SK-N-SH (cell line): ENCODE measurements at regions not wholly inside any gene's neighbourhood (a gene's known extent, or its start where the extent isn't known, plus 50 kb on each side); places are given as distances from the start of the nearest gene placed in this dataset.

Experiments used
- CHD2 ChIP-seq: fragments of 150-350 bp; IDR thresholded peaks from 2 replicates; pipeline ENCODE4 v1.6.1; 2018; ENCODE audit warnings: low read length; ENCODE audit not compliant: partially characterized antibody
- CTCF ChIP-seq: fragments of 200-600 bp; sonication (generic); IDR thresholded peaks from 2 replicates; pipeline ENCODE4 v1.6.1; 2017; ENCODE audit warnings: antibody characterized with exemption, mild to moderate bottlenecking, moderate library complexity
- GABPA ChIP-seq: IDR thresholded peaks from 2 replicates; pipeline ENCODE4 v1.4.0; 2012; ENCODE audit warnings: low read depth, mild to moderate bottlenecking
- MAX ChIP-seq: IDR thresholded peaks from 2 replicates; pipeline ENCODE4 v1.4.0; 2012; ENCODE audit warnings: low read depth
- MEF2A ChIP-seq: IDR thresholded peaks from 2 replicates; pipeline ENCODE4 v1.4.0; 2012; ENCODE audit warnings: low read depth, borderline replicate concordance
- PBX3 ChIP-seq: IDR thresholded peaks from 2 replicates; pipeline ENCODE4; 2012
- POLR2AphosphoS5 ChIP-seq: IDR thresholded peaks from 2 replicates; pipeline ENCODE4 v1.6.1; 2012; ENCODE audit warnings: low read depth, low read length
- TEAD4 ChIP-seq: IDR thresholded peaks from 2 replicates; pipeline ENCODE4 v1.4.0; 2012; ENCODE audit warnings: mild to moderate bottlenecking, borderline replicate concordance; ENCODE audit not compliant: insufficient read depth
- YY1 ChIP-seq: IDR thresholded peaks from 2 replicates; pipeline ENCODE4 v1.4.0; 2012; ENCODE audit warnings: low read depth, mild to moderate bottlenecking

- TF ChIP-seq CTCF, result no peak
- no peak for TF ChIP-seq YY1
- no peak for TF ChIP-seq PBX3
- TF ChIP-seq POLR2AphosphoS5, result no peak
- TF ChIP-seq CHD2, result no peak
- no peak for TF ChIP-seq TEAD4
- TF ChIP-seq MAX, result no peak
- no peak for TF ChIP-seq GABPA
- TF ChIP-seq MEF2A, result no peak
Measured at GRCh38 chr4:126603825-126604224, 1028.9 kb upstream of the INTU start.
